ENCODE measurements at regions not wholly inside any gene's neighbourhood (a gene's known extent, or its start where the extent isn't known, plus 50 kb on each side); places are given as distances from the start of the nearest gene placed in this dataset.
"Not testable (repeated sequence)": the region's sequence is repeated elsewhere in the genome, so short reads cannot be mapped to it uniquely, and the experiment has no call there.

DNA sequence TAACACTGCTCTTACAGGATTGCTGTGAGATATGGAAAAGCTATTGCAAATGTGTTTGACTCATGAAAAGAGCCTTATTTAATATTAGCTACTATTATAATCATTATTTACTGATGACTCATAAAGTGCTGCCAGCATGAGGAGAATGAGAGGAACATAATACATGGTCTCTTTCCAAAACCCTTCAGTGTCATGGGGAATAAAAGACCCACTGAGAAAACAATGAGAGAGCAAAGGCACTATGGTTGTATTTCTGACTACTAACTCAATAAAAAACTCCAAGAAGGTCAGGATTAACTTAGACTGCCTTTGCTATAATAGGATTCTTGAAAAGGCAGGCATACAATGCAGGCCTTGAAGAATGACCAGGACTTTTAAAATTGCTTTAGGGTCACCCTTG is 633.5 kb downstream of the DTWD2 start:
- no peak for DNase-seq

DNA sequence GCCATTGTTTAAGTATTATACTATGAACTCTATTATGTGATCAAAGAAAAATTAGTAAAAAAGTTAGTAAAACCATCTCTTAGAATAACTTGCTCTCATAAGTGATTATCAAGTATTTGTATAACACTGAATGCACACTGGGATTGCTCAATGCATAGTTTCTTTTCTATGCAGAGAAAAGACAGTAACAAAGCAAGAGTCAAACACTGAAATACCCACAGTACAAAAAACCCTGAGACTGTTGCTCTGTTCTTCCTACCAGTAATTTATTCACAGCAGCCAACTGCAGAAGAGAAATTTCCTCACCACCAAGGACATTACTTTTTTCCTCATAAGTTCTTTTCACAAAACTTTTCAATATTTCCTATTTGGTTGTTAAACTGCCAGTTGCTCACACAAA is 634.4 kb downstream of the DTWD2 start:
- DNase-seq: no peak

DNA sequence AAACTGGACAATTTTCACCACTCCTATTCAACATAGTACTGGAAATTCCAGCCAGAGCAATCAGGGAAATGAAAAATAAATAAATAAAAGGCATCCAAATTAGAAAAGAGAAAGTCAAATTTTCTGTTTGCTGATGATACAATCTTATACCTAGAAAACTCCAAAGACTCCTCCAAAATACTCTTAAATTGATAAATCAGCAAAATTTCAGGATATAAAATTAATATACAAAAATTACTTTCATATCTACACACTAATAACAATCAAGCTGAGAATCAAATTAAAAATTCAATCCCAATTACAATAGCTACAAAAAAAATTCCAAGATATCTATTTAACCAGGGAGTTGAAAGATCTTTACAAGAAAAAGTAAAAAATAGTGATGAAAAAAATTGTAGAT is 651.9 kb downstream of the DTWD2 start:
- DNase-seq: no peak

DNA sequence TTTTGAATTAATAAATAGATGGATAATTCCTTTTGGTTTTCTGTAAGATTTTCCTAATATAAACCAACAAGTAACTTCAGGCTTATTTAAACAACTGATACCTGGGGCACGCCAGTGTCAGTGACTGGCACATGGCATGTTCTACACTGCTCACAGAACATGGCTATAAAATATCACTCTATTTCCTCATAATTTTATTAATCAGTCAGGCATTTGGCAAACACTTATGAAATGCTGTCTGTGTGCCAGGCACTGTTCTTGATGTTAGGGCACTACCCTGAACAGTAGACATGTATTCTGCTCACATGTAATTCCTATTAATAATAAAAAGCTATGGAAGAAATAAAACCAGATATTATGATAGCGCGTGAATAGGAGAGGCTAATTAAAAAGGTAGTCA is 661.0 kb downstream of the DTWD2 start:
- DNase-seq: no peak

DNA sequence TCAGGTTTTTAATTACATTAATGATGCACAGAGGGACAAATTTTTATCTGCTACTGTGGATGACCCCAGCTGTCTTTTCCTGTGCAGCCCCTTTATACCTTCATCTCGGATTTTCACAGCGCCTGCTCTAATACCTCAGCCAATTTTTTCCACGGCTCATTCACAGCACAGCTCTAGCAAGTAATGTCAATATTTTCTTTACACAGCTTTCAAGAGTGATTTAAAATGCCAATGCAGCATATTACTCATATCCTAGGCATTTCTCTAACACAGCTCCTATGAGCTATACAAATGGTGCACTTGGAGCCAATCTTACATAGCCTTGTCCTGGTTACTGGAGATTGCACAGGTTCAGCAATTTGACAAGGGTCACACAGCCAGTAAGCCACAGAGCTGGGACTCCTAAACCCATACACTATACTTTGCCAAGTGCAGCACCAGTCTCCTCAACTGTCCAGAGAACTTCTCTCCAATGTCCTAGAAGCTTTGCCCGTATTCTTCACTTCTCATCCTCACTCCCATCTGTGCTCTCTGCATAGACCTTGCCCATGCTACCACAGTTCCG is 661.8 kb downstream of the DTWD2 start:
- no peak for DNase-seq

DNA sequence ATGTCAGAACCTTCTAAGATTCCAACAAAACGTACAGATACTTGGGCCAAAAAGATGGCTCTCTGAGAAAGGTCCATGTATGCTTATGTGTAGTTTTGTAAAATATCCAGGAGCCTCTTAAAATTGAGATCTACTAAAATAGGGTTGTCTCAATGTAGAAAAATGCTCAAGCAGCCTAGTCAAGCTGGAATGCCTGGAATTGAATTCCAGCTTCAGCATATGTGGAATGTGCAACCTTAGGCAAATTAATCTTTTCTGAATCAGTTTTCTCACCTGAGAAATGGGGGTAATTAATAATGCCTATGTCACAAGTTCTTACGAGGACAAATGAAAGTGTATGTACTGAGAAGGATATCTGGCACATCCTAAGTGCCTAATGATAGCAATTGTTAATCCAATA is 662.4 kb downstream of the DTWD2 start:
- no peak for DNase-seq

DNA sequence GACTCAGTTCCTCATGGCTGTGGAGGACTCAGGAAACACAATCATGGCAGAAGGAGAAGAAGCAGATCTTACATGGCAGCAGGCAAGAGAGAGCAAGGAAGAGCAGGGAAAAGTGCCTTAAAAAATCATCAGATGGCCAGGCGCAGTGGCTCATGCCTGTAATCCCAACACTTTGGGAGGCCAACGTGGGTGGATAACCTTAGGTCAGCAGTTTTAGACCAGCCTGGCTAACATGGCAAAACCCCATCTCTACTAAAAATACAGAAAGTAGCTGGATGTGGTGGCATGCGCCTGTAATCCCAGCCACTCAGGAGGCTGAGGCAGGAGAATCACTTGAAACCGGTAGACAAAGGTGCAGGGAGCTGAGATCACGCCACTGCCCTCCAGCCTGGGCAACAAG is 664.6 kb downstream of the DTWD2 start:
- not testable (repeated sequence) for DNase-seq

DNA sequence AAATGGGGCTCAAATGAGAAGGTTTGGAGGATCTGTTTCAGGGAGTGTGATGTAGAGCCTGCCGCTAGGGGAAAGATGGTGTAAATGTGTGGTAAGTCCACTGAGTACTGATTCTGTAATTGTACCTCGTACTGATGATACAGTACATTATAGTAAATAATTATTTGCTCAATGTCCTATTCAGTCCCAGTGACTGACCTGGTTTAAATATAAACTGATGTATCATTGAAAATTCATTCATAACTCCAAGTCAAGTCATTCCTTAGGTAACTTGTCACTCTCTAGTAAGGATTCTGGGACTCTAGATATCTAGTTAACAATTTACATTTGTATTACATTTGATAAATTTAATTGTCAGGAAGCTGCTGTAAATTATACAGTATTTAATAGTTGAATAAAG is 667.3 kb downstream of the DTWD2 start:
- no peak for DNase-seq

DNA sequence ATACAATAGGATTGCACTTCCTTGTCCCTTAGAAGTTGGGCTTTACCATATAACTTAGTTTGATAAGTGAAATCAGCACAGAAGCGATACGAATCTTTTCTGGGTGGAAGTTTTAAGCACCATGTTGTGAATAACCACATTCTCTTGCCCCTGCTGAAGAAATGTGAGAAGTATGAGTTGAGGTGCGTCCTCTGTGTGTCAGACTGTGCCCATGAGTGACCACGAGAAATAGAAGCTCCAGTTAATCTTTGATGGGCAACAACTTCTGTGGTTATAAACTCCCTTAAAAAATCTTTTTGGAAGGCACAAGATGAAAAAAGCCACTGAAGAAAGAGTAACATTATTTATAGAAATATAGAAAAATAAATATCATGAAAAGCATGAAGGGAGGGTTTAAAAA is 668.2 kb downstream of the DTWD2 start:
- no peak for DNase-seq

DNA sequence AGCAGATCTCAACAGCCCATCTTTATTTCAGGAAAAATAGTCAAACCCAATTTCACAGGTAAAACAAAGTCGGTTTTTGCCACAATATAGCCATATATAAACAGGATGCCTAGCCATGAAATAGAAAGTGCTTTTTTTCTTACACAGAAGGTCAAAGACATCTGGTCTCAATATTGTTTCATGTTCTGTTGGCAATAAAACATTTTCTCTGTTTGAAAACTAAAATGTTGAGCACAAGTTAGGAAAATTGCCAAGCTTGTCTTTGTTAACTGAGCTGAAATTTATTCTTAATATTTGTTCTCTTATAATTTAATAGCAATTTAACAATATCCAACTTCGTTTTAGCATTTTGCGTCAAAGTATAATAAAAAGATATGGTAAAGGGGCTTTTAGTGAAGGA is 673.4 kb downstream of the DTWD2 start:
- DNase-seq: no peak

DNA sequence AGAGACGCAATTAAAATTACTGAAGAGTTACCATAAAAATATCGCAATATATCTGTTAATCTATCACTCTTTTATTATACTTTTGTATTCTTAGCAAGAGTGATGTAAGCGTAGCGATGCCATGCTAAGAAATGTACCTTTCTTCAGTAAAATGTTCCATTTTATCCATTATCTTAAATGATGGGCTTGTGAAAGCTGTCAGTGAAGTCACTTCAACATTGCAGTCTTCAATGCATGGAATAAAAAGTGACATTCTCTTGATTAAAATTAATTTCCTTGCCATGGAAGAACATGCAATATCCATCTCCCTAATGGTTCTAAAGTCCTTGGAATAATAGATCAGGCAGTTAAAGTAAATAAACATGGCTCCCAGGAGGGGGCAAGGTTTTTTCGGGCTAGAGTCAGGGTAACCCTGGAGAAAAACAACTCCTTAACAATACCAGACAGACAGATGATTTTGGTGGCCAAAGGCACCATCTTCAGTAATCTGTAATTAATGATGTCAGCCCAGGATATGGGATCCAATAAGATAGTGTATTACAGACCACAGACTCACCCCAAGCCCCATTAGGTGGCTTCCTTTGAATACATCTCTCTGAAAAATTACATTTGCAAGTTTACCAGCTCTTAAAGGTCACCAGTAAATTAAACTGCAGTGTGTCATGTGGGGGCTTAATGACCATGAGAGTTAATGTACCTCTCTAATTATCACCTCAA is 677.1 kb downstream of the DTWD2 start:
- DNase-seq: no peak

DNA sequence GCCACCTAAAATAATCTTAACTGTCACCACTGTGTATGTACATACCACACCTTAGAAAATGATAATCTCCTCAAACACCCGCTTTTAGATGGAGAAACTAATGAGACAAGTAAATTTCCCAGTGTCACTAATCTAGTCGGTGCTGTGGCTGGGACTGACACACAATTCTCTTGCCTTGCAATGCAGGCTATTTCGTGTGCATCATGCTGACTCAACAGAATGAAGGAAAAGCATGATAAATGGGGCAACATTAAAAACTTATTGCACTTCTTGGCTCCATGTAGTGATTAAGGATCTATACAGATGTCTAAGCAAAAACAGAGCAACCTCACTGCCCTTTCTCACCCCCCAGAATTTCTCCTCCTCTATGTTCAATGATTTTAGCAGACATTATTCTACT is 677.9 kb downstream of the DTWD2 start:
- no peak for DNase-seq

DNA sequence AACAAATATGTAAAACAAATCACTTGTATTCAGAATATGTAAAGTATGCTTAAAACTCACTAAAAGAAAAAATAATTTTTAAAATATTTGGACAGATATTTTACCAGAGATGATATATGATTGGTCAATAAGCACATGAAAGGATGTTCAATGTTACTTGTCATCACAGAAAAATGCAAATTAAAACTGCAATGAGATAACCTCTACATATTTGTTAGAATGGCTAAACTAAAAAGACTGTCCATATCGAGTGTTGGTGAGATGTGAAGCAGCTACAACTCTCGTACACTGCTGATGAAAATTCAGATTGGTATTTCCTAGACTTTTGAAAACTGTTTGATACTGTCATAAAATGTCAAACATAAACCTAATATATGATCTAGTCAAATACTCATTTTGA is 685.1 kb downstream of the DTWD2 start:
- DNase-seq: no peak

DNA sequence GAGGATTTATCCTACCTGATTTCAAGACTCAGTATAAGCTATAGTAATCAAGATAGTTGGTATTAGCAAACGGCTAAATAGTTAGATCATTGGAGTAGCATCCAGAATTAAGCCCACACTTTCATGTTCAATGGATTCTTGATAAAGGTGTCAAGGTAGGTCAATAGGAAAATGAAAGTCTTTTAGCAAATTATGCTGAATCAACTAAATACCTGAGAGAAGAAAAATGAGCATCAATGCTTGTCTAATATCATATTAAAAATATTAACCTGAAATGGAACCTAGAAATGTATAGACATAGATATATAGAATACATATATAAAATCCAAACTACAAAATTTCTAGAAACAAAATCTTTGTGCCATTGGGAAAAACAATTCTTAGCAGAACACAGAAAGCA is 685.6 kb downstream of the DTWD2 start:
- DNase-seq: no peak

DNA sequence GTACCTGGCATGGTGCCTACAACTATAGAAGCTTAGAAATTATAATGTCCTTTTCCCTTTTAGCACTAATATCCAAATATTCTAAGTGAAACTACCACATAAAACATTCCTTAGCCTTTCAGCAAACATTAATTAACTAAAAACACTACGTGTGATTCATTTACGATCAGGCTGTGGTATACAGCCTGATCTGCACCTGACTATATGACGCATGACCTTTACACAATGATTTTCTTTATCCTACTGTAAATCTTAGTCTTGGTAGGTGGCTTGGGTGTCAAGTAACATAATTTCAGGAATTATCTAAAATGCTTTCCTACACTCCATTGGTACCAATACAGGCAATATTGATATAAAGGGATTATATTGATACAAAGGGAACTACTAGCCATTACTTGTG is 686.7 kb downstream of the DTWD2 start:
- no peak for DNase-seq

DNA sequence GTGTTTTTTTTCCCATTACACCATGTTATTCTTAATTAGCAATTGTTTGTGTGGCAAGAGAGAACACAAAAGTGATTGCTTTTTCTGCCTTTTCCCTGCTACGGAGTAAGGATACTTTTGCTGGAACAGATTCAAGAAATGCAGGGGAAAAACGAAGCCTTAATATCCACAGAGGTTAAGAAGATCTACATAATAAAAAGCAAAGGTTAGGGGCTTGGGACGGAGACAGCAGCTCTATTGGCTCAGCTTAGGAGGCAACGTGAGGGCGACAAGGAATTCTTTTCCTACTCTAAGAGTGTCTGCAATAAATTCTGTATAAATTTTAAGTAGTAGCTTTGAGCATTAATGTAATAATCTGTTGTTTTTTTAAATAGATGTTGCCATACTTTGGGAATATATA is 693.3 kb downstream of the DTWD2 start:
- DNase-seq: no peak

DNA sequence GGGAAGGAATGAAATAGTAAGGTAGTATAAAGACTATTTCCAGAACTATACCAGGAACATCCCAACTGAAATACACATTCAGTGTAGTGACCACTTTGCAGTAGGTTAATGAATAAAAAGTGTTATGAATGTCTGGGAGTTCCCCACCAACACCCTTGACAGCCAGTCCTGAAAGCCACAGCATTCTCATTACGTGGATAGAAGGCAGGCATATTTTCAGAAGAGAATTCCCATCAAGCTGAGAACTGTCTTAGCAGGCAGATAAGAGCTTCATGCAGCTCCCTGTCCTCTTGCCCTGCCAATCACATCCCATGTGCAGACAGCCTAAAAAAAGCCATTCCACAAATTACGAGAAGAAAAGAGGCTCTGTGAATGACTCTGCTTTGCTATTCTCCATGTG is 695.0 kb downstream of the DTWD2 start:
- DNase-seq: no peak

DNA sequence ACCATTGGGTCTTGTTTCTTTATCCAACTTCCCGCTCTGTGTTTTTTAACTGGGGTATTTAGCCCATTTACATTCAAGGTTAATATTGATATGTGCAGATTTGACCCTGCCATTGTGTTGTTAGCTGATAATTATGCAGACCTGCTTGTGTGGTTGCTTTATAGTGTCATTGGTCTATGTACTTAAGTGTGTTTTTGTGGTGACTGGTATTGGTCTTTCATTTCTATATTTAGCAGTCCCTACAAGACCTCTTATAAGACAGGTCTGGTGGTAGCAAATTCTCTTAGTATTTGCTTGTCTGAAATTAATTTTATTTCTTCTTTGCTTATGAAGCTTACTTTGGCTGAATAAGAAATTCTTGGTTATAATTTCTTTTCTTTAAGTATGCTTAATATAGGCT is 698.1 kb downstream of the DTWD2 start:
- no peak for DNase-seq

DNA sequence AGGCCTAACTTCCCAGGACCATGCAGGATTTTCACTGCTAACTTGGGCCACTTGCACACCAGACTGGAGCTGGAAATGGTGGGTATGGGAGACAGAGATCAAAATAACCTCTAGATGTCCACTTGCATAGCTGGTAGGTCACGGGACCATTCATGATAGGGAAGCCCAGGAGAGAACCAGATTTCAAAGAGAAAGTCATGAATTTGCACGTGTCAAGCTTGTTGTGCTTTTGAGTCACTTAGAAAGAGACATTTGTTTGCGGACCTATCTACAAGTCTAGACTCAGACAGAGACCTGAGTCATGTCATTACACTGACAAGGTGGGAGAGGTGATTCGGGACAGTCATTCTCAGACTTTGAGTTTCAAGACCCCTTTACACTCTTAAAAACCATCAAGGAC is 704.1 kb downstream of the DTWD2 start:
- not testable (repeated sequence) for DNase-seq

DNA sequence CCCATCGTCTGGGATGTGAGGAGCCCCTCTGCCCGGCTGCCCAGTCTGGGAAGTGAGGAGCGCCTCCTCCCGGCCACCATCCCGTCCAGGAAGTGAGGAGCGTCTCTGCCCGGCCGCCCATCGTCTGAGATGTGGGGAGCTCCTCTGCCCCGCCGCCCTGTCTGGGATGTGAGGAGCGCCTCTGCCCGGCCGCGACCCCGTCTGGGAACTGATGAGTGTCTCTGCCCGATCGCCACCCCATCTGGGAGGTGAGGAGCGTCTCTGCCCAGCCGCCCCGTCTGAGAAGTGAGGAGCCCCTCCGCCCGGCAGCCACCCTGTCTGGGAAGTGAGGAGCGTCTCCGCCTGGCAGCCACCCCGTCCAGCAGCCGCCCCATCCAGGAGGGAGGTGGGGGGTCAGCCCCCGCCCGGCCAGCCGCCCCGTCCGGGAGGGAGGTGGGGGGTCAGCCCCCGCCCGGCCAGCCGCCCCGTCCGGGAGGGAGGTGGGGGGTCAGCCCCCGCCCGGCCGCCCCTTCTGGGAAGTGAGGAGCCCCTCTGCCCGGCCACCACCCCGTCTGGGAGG is 705.8 kb downstream of the DTWD2 start:
- DNase-seq: not testable (repeated sequence)

DNA sequence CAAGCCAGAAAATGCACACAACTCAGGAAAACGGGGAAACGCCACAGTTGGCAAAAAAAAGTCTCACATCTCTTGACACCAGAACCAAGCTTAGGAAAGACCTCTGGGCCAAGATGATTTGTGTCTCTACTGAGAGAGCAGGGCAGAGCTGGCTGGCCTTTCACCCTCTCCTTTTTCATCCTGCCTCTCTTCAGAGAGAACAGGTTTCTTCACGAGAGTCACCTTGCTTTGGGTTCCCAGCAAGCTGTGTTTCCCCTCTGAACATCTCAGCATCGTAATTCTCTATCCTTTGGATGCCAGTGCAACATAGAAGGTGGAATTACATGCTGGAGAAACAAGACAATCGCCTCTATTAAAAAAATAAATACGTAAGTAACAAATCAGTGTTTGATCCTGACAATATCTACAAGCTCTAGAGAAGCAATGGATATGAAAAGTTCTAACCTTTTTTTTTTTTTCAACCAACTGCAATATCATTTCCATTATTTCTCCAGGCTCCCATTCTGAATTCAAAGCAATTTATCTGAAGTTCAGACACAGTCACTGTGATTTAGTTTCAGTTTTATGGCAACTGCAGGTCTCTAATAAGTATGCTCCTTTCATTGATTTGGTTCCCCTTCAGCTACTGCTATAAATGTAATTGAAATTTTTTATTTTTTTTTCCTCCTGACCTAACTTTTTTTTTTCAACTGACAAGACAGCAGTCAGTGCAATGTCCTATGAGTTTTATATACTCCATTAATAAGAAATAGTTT is 708.6 kb downstream of the DTWD2 start:
- DNase-seq: no peak

DNA sequence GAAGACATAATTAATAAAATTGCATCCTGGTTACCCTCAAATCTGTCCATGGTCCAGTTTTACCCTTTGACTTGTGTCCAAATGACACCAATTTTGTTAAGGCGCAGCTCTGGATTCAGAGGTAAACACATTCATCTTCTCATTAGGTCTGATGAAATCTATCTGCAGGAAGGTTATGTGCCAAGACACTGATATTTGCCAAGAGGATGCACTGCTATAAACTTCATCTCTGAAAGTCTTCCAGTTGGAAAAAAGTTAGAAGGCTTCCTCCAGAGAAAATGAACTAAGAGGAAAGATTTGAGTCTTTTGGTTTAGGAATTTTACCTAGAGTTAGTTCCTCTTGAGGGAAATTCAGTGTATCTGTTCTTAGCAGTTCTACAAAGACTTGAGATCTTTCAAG is 717.8 kb downstream of the DTWD2 start:
- no peak for DNase-seq

DNA sequence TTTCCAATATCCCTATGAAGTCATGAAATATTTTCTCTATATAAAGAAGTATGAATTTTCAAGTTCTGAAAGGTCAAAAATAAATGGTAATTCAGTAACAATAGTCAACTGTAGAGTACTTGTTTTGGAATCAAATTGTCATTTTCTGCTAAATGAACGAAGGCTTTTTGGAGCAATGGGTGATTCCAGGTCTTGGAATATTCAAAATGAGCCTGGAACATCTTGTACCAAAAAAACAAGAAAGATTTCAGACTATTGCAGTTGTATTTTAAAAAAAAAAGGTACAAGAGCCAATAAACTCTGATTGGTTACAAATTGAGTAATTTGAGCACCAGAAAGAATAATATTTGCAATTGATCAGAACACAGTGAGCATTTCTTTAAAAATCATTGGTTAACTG is 730.1 kb downstream of the DTWD2 start:
- no peak for DNase-seq

DNA sequence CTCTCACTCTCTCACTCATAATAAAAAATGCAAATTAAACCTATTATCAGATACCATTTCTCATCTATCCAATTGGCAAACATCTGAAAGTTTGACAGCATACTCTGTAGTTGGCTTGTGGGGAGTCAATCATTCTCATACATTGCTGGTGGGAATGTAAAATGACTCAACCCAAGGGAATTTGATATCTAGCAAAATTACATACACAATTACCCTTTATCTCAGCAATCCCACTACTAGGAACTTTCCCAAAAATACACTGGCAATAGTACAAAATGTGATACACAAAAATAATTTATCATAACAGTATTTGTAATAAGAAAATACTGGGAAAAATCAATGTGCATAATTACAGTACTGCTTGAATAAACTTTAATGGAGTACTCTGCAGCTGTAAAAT is 731.3 kb downstream of the DTWD2 start:
- no peak for DNase-seq

Data from NCI-H1105 treated with DMSO at 0.1 percent for 48 hours (cell line).